Neuronal stem cell (in vitro differentiated cells): ENCODE measurements at regions not wholly inside any gene's neighbourhood (a gene's known extent, or its start where the extent isn't known, plus 50 kb on each side); places are given as distances from the start of the nearest gene placed in this dataset.

Experiments used
- DNase-seq: peaks from one replicate; pipeline ENCODE4 v3.0.0-alpha.2; 2013; ENCODE audit warnings: low spot score
- H2AFZ ChIP-seq: one replicate; pipeline ENCODE4 v1.6.1; 2013; ENCODE audit warnings: mild to moderate bottlenecking, low read length, inconsistent platforms
- H2AK5ac ChIP-seq: 2 replicates; pipeline ENCODE4 v1.6.1; 2013; ENCODE audit warnings: low read depth, mild to moderate bottlenecking, inconsistent platforms, low read length, moderate library complexity, mixed read lengths
- H2BK120ac ChIP-seq: 2 replicates; pipeline ENCODE4 v1.6.1; 2013; ENCODE audit warnings: low read depth, mild to moderate bottlenecking, inconsistent platforms, low read length, moderate library complexity, mixed read lengths
- H2BK12ac ChIP-seq: one replicate; pipeline ENCODE4 v1.6.1; 2013; ENCODE audit warnings: low read length, inconsistent platforms
- H2BK15ac ChIP-seq: 2 replicates; pipeline ENCODE4 v1.6.1; 2013; ENCODE audit warnings: mild to moderate bottlenecking, low read length, inconsistent platforms, mixed read lengths
- H2BK5ac ChIP-seq: one replicate; pipeline ENCODE4 v1.6.1; 2013; ENCODE audit warnings: inconsistent platforms, mild to moderate bottlenecking, low read length, moderate library complexity
- H3K14ac ChIP-seq: one replicate; pipeline ENCODE4 v1.6.1; 2013; ENCODE audit warnings: low read length, inconsistent platforms
- H3K18ac ChIP-seq: 2 replicates; pipeline ENCODE4 v1.6.1; 2013; ENCODE audit warnings: low read length, inconsistent platforms
- H3K23ac ChIP-seq: 2 replicates; pipeline ENCODE4 v1.6.1; 2013; ENCODE audit warnings: low read depth, mild to moderate bottlenecking, mixed read lengths, low read length, inconsistent platforms; ENCODE audit not compliant: poor library complexity
- H3K27ac ChIP-seq: replicated peaks from 3 replicates; pipeline ENCODE4 v1.5.1; 2013; ENCODE audit warnings: low read length, inconsistent platforms
- H3K27me3 ChIP-seq, 3 experiments: 2 replicates each; pipeline ENCODE4 v1.6.1; 2013; ENCODE audit warnings: low read length in 3 of 3, mild to moderate bottlenecking in 2 of 3, inconsistent platforms in 1 of 3, low read depth in 1 of 3, mixed read lengths in 1 of 3, moderate library complexity in 1 of 3; ENCODE audit not compliant: control insufficient read depth in 3 of 3, insufficient read depth in 3 of 3
- H3K36me3 ChIP-seq, 2 donors: replicated peaks in 1 of 2; 2 replicates each; pipeline ENCODE4 v1.6.1; 2013; ENCODE audit warnings: low read length in 2 of 2; ENCODE audit not compliant: control insufficient read depth in 2 of 2, insufficient read depth in 2 of 2
- H3K4ac ChIP-seq: 2 replicates; pipeline ENCODE4 v1.6.1; 2013; ENCODE audit warnings: inconsistent platforms, mild to moderate bottlenecking, low read length, moderate library complexity
- H3K4me1 ChIP-seq, 2 donors: 1 replicate in 1 of 2; 2 replicates in 1 of 2; pipeline ENCODE4 v1.6.1; 2013; ENCODE audit warnings: low read length in 2 of 2, low read depth in 1 of 2; ENCODE audit not compliant: control insufficient read depth in 2 of 2, insufficient read depth in 1 of 2
- H3K4me2 ChIP-seq: one replicate; pipeline ENCODE4 v1.6.1; 2013; ENCODE audit warnings: mild to moderate bottlenecking, low read length, inconsistent platforms; ENCODE audit not compliant: insufficient read depth, poor library complexity, severe bottlenecking
- H3K4me3 ChIP-seq, 2 donors: 2 replicates each; pipeline ENCODE4 v1.5.1; 2013; ENCODE audit warnings: low read length in 2 of 2, mild to moderate bottlenecking in 2 of 2, inconsistent platforms in 1 of 2, moderate library complexity in 1 of 2
- H3K79me1 ChIP-seq: one replicate; pipeline ENCODE4 v1.6.1; 2013; ENCODE audit warnings: low read depth, mild to moderate bottlenecking, inconsistent platforms, low read length, moderate library complexity
- H3K9ac ChIP-seq: one replicate; pipeline ENCODE4 v1.6.1; 2013; ENCODE audit warnings: mild to moderate bottlenecking, low read depth, low read length, inconsistent platforms; ENCODE audit not compliant: poor library complexity
- H3K9me3 ChIP-seq, 2 donors: replicated peaks in 1 of 2; 2 replicates each; pipeline versions ENCODE3 to v1.6.1; 2013; ENCODE audit warnings: low read length in 2 of 2, mild to moderate bottlenecking in 2 of 2, inconsistent platforms in 1 of 2, low read depth in 1 of 2, mixed read lengths in 1 of 2, moderate library complexity in 1 of 2; ENCODE audit not compliant: control insufficient read depth in 2 of 2, insufficient read depth in 1 of 2
- H4K8ac ChIP-seq: one replicate; pipeline ENCODE4 v1.6.1; 2013; ENCODE audit warnings: low read depth, mild to moderate bottlenecking, inconsistent platforms, low read length, moderate library complexity
- H4K91ac ChIP-seq: one replicate; pipeline ENCODE4 v1.6.1; 2013; ENCODE audit warnings: low read length, low read depth, mild to moderate bottlenecking, inconsistent platforms; ENCODE audit not compliant: poor library complexity
- WGBS, 2 donors: extraction: QIAGEN DNeasy Blood & Tissue Kit; methylation state at CpG; one replicate each; pipeline ENCODE4 v1.1.7; 2013; ENCODE audit warnings: missing lambda C conversion rate in 2 of 2, mixed read lengths in 1 of 2; ENCODE audit not compliant: insufficient read length in 2 of 2, insufficient replicate concordance in 1 of 2; ENCODE audit errors: extremely low coverage in 2 of 2; 5-methylcytosine and 5-hydroxymethylcytosine counted together

GRCh38 chr7:42596737-42597136 lies 315.1 kb downstream of the C7orf25 start:
- Histone ChIP-seq H2BK12ac (no peak overlapping the region), H3K9ac (no peak overlapping the region), H2AK5ac (no peak overlapping the region), H3K14ac (no peak overlapping the region), H3K27me3 (no peaks in the 10 kb centered on the region), H3K23ac (no peak overlapping the region), H2AFZ (no peak overlapping the region), H3K4me2 (no peak overlapping the region), H3K18ac (no peak overlapping the region), H4K8ac (no peak overlapping the region), H2BK5ac (no peak overlapping the region), H3K79me1 (no peaks in the 10 kb centered on the region), H3K27ac (no peak overlapping the region), H2BK15ac (no peak overlapping the region), H3K9me3 (peaks cover 0 to 3% of the 10 kb centered on the region in 2 donors), H4K91ac (no peak overlapping the region), H3K36me3 (no peaks in the 10 kb centered on the region), H3K4ac (no peak overlapping the region), H3K4me3 (no peak overlapping the region), H2BK120ac (no peak overlapping the region), H3K4me1 (no peaks in the 10 kb centered on the region)
- no peak for DNase-seq

DNA sequence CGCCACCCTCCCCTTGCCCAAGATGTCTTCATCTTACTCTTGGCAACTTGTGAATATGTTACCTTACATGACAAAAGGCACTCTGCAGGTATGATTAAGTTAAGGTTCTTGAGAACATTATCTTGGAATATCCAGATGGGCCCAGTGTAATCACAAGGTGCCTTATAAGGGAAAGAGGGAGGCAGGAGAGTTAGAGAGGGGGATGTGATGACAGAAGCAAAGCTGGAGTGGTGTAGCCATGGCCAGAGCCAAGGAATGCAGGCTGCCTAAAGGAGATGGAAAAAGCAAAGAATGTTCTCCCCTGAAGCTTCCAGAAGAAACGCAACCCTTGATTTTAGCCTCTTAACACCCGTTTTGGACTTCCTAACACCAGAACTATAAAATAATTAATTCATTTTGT lies 318.0 kb downstream of the C7orf25 start:
- Histone ChIP-seq H3K9me3 (peaks cover 0 to 3% of the 10 kb centered on the region in 2 donors), H4K8ac (no peak overlapping the region), H3K18ac (no peak overlapping the region), H3K4me1 (no peaks in the 10 kb centered on the region), H2BK12ac (no peak overlapping the region), H2BK120ac (no peak overlapping the region), H3K27ac (no peak overlapping the region), H2AK5ac (no peak overlapping the region), H2BK5ac (no peak overlapping the region), H2AFZ (no peak overlapping the region), H3K4me2 (no peak overlapping the region), H3K14ac (no peak overlapping the region), H3K23ac (no peak overlapping the region), H4K91ac (no peak overlapping the region), H3K9ac (no peak overlapping the region), H2BK15ac (no peak overlapping the region), H3K79me1 (no peaks in the 10 kb centered on the region), H3K36me3 (no peaks in the 10 kb centered on the region), H3K27me3 (no peaks in the 10 kb centered on the region), H3K4me3 (no peak overlapping the region), H3K4ac (no peak overlapping the region)
- DNase-seq = no peak
- no CpG with 5 or more reads among the region's 3 CpGs for WGBS, 2 donors

DNA sequence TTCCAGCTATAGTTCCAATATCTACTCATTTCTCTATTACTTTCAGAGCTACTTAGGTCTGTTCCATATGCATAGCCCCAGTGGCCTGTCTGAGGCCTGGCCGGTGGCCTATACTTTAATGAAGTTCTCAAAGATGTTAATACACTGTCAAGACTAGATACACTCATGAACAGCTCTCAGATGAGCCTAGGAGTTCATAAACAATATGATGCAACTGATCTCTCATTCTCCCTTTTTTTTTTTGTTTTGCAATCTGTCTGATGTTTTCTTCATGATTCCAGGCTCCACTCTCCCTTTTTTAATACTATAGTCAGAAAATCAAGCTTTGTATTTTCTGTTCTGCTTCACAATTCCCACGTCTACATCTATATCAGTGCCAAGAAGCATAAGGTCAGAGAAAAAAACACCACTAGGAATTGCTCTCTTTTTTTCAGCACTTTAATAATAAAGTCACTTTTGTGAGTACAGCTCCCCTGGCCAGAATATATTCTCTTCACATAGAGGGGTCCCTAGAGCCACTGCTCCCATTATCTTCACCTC lies 321.0 kb downstream of the C7orf25 start:
- Histone ChIP-seq H2AK5ac (no peak overlapping the region), H3K27ac (no peak overlapping the region), H3K36me3 (no peaks in the 10 kb centered on the region), H3K9me3 (peaks cover 0 to 3% of the 10 kb centered on the region in 2 donors), H3K27me3 (no peaks in the 10 kb centered on the region), H3K4me1 (no peaks in the 10 kb centered on the region), H3K23ac (no peak overlapping the region), H2BK120ac (no peak overlapping the region), H2AFZ (no peak overlapping the region), H3K9ac (no peak overlapping the region), H3K4ac (no peak overlapping the region), H4K91ac (no peak overlapping the region), H2BK5ac (no peak overlapping the region), H3K4me2 (no peak overlapping the region), H3K79me1 (no peaks in the 10 kb centered on the region), H4K8ac (no peak overlapping the region), H3K14ac (no peak overlapping the region), H3K4me3 (no peak overlapping the region), H2BK12ac (no peak overlapping the region), H3K18ac (no peak overlapping the region), H2BK15ac (no peak overlapping the region)
- WGBS, 2 donors = no CpG with 5 or more reads among the region's 2 CpGs
- no peak for DNase-seq

- Histone ChIP-seq H3K9me3 (peaks cover 3% of the 10 kb centered on the region in 2 donors), H2BK15ac (no peak overlapping the region), H3K23ac (no peak overlapping the region), H3K4me2 (no peak overlapping the region), H3K27me3 (no peaks in the 10 kb centered on the region), H3K4ac (no peak overlapping the region), H3K79me1 (no peaks in the 10 kb centered on the region), H2AFZ (no peak overlapping the region), H3K4me3 (no peak overlapping the region), H3K4me1 (no peaks in the 10 kb centered on the region), H3K18ac (no peak overlapping the region), H3K9ac (no peak overlapping the region), H4K8ac (no peak overlapping the region), H2BK120ac (no peak overlapping the region), H4K91ac (no peak overlapping the region), H2BK12ac (no peak overlapping the region), H3K27ac (no peak overlapping the region), H3K36me3 (no peaks in the 10 kb centered on the region), H2BK5ac (no peak overlapping the region), H3K14ac (no peak overlapping the region), H2AK5ac (no peak overlapping the region)
- DNase-seq = no peak
These were observed 323.0 kb downstream of the C7orf25 start for GRCh38 chr7:42588876-42589275.
